ENCODE measurements at regions not wholly inside any gene's neighbourhood (a gene's known extent, or its start where the extent isn't known, plus 50 kb on each side); places are given as distances from the start of the nearest gene placed in this dataset.

- Histone ChIP-seq H3K4me2 (ENCODE audit: extremely low read depth, insufficient read depth, low read length) (no peak overlapping the region), H3K9ac (ENCODE audit: insufficient read depth, low read length) (no peak overlapping the region), H3K4me1 (ENCODE audit: control insufficient read depth, extremely low read depth, insufficient read depth, low read length) (no peaks in the 10 kb centered on the region), H3K27me3 (ENCODE audit: control insufficient read depth, insufficient read depth, low read length) (no peaks in the 10 kb centered on the region), H3K4me3 (replicated peaks in 1 of 4; ENCODE audit: control extremely low read depth in 1 of 4, insufficient read depth in 1 of 4, low read depth in 3 of 4, low read length in 4 of 4) (no peak overlapping the region), H3K79me2 (ENCODE audit: control insufficient read depth, insufficient read depth, low read length) (no peaks in the 10 kb centered on the region), H3K27ac (ENCODE audit: insufficient read depth, low read length) (no peak overlapping the region), H3K9me3 (ENCODE audit: control insufficient read depth, insufficient read depth, low read depth, low read length) (no peaks in the 10 kb centered on the region), H2AFZ (ENCODE audit: low read length) (no peak overlapping the region), H3K36me3 (ENCODE audit: control insufficient read depth, insufficient read depth, low read length) (no peaks in the 10 kb centered on the region), H4K20me1 (ENCODE audit: control insufficient read depth, extremely low read depth, insufficient read depth, low read length) (no peaks in the 10 kb centered on the region)
- no peak for DNase-seq (ENCODE audit: low read depth in 2 of 2)
- no peak for TF ChIP-seq EZH2 (IDR thresholded peaks at IDR 0.05; ENCODE audit: low read length, missing control alignments)
- TF ChIP-seq, protein P1, sequence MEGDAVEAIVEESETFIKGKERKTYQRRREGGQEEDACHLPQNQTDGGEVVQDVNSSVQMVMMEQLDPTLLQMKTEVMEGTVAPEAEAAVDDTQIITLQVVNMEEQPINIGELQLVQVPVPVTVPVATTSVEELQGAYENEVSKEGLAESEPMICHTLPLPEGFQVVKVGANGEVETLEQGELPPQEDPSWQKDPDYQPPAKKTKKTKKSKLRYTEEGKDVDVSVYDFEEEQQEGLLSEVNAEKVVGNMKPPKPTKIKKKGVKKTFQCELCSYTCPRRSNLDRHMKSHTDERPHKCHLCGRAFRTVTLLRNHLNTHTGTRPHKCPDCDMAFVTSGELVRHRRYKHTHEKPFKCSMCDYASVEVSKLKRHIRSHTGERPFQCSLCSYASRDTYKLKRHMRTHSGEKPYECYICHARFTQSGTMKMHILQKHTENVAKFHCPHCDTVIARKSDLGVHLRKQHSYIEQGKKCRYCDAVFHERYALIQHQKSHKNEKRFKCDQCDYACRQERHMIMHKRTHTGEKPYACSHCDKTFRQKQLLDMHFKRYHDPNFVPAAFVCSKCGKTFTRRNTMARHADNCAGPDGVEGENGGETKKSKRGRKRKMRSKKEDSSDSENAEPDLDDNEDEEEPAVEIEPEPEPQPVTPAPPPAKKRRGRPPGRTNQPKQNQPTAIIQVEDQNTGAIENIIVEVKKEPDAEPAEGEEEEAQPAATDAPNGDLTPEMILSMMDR (conservative IDR thresholded peaks at IDR 0.05 in 1 of 2, IDR thresholded peaks at IDR 0.05 in 1 of 2; ENCODE audit: low read depth in 1 of 2, low read length in 2 of 2): no peak
Measured at GRCh38 chr10:28120795-28121194, 121.9 kb upstream of the ODAD2 start.

DNA sequence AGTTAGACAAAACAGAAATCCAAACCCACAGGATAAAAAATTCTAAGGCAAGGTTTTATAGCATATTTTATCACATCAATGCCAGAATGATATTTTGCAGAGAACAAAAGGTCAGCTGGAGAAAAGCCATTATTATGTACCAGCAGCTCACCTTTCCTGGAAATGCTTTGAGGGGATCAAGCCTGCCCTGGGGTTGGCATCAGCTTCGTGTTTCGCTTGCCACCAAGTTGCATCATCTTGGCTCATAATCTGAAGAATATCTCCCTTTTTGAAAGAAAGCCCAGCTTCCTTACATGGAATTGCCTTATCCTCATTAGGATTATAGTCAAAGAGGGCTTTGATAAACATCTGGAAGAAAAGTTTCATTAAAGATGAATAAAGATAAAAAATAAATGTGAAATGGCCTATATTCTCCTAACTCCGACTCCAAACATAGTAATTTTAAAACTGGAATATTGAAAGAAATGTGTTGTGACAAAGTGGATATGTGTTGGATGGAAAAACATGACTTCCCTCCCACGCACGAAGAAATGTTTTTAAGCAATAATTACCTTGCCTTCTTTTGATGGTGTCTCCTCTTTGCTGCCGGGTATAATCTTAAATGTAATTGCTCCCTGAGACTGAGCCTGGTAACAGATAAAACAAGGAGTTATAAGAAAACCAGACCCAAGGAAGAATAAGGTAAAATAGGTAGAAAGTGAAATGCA, 121.3 kb upstream of the ODAD2 start:
- no peaks in the 10 kb centered on the region for H3K9me3 ChIP-seq (ENCODE audit: control insufficient read depth, insufficient read depth, low read depth, low read length)
- H3K27me3 ChIP-seq (ENCODE audit: control insufficient read depth, insufficient read depth, low read length): no peaks in the 10 kb centered on the region
- DNase-seq (ENCODE audit: low read depth in 2 of 2): peak in 1 of 2 donors; percentile 71
- H3K4me3 ChIP-seq (replicated peaks in 1 of 4; ENCODE audit: control extremely low read depth in 1 of 4, insufficient read depth in 1 of 4, low read depth in 3 of 4, low read length in 4 of 4): no peak overlapping the region
- H3K9ac ChIP-seq (ENCODE audit: insufficient read depth, low read length): no peak overlapping the region
- H3K79me2 ChIP-seq (ENCODE audit: control insufficient read depth, insufficient read depth, low read length): no peaks in the 10 kb centered on the region
- H3K27ac ChIP-seq (ENCODE audit: insufficient read depth, low read length): no peak overlapping the region
- H3K4me2 ChIP-seq (ENCODE audit: extremely low read depth, insufficient read depth, low read length): no peak overlapping the region
- H3K36me3 ChIP-seq (ENCODE audit: control insufficient read depth, insufficient read depth, low read length): no peaks in the 10 kb centered on the region
- TF ChIP-seq, protein P1 (conservative IDR thresholded peaks at IDR 0.05 in 1 of 2, IDR thresholded peaks at IDR 0.05 in 1 of 2; ENCODE audit: low read depth in 1 of 2, low read length in 2 of 2): no peak
- TF ChIP-seq EZH2 (IDR thresholded peaks at IDR 0.05; ENCODE audit: low read length, missing control alignments): no peak
- H4K20me1 ChIP-seq (ENCODE audit: control insufficient read depth, extremely low read depth, insufficient read depth, low read length): no peaks in the 10 kb centered on the region
- no peaks in the 10 kb centered on the region for H3K4me1 ChIP-seq (ENCODE audit: control insufficient read depth, extremely low read depth, insufficient read depth, low read length)
- no peak overlapping the region for H2AFZ ChIP-seq (ENCODE audit: low read length)

GRCh38 chr10:28118985-28119628, 120.2 kb upstream of the ODAD2 start:
- Histone ChIP-seq H3K4me1 (ENCODE audit: control insufficient read depth, extremely low read depth, insufficient read depth, low read length) (no peaks in the 10 kb centered on the region), H4K20me1 (ENCODE audit: control insufficient read depth, extremely low read depth, insufficient read depth, low read length) (no peaks in the 10 kb centered on the region), H3K4me3 (replicated peaks in 1 of 4; ENCODE audit: control extremely low read depth in 1 of 4, insufficient read depth in 1 of 4, low read depth in 3 of 4, low read length in 4 of 4) (no peak overlapping the region), H3K36me3 (ENCODE audit: control insufficient read depth, insufficient read depth, low read length) (no peaks in the 10 kb centered on the region), H3K4me2 (ENCODE audit: extremely low read depth, insufficient read depth, low read length) (no peak overlapping the region), H3K9ac (ENCODE audit: insufficient read depth, low read length) (no peak overlapping the region), H3K79me2 (ENCODE audit: control insufficient read depth, insufficient read depth, low read length) (no peaks in the 10 kb centered on the region), H3K27ac (ENCODE audit: insufficient read depth, low read length) (no peak overlapping the region), H2AFZ (ENCODE audit: low read length) (no peak overlapping the region), H3K9me3 (ENCODE audit: control insufficient read depth, insufficient read depth, low read depth, low read length) (no peaks in the 10 kb centered on the region), H3K27me3 (ENCODE audit: control insufficient read depth, insufficient read depth, low read length) (no peaks in the 10 kb centered on the region)
- no peak for TF ChIP-seq EZH2 (IDR thresholded peaks at IDR 0.05; ENCODE audit: low read length, missing control alignments)
- TF ChIP-seq, protein P1 (conservative IDR thresholded peaks at IDR 0.05 in 1 of 2, IDR thresholded peaks at IDR 0.05 in 1 of 2; ENCODE audit: low read depth in 1 of 2, low read length in 2 of 2): no peak
- no peak for DNase-seq (ENCODE audit: low read depth in 2 of 2)
